LHCN-M2 (cell line): ENCODE measurements at regions not wholly inside any gene's neighbourhood (a gene's known extent, or its start where the extent isn't known, plus 50 kb on each side); places are given as distances from the start of the nearest gene placed in this dataset.

Source experiments
- DNase-seq: peaks from one replicate; pipeline ENCODE4 v3.0.0-alpha.2; 2012; ENCODE audit warnings: low read depth

DNA sequence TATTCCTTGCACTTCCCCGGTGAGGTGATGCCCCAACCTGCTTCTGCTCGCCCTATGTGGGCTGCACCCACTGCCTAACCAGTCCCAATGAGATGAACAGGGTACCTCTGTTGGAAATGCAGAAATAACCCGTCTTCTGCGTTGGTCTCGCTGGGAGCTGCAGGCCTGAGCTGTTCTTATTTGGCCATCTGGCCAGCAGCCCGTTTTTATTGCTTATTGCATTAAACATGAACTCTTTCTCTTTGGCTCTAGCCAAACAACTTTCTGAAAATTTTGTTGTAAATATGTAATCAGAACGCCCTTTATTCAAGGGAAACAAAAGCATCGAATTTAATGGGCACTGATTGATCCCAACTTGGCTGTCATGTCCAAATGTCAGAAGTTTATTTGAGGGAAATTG lies 124.7 kb upstream of the FTMT start:
- no peak for DNase-seq

DNA sequence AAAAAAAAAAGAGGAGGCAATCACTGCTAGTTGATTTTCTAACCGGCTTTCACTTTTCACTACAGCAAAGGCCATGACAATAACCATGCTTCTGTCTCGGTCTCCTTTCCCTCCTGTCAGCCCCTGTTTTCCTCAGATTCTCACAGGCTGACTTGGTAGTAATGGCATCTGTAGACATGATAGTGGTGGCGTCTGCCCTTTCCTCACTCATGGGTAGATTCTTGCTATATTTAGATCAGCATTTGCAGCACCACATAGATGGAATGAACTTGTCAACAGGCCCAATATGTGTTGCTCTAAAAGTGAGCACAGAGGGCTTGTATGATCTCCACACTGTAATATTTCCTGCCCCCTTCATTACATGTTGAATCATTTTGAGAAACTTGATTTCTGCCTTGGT lies 120.3 kb upstream of the FTMT start:
- DNase-seq: no peak

DNA sequence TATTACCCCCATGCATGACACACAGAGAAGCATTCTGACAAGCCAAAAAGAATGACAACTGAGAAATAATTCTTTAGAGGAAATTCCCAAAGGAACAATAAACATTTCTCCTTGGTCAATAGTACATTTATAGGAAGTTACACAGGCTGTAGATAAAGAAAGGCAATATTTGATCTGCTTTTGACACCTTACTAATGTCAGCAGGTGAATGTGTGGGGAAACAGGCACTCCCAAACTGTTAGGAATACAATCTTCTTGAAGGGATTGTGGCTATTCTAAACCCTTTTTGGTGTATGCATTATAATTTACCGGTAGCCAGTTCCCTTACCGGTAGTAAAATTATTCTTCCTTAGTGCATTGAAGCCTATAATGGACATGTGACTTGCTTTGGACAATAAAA lies 116.1 kb upstream of the FTMT start:
- no peak for DNase-seq

DNA sequence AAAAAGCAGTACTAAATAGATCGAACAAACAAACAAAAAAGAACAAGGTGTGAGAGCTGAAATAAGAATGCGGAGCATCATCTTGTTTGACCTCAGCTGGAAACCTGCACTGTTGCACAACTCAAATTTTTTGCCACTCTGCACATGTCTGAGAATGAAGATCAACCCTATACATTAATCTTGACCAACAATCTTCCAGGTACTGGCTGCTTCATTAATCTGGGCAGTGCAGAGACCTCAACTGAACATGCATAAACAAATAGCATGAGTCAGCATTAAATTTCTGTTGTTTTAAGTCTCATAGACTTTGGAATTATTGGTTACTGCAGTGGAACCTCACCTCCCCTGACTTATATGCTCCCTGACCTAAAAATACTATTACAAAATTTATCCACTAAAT lies 114.6 kb upstream of the FTMT start:
- DNase-seq: no peak

DNA sequence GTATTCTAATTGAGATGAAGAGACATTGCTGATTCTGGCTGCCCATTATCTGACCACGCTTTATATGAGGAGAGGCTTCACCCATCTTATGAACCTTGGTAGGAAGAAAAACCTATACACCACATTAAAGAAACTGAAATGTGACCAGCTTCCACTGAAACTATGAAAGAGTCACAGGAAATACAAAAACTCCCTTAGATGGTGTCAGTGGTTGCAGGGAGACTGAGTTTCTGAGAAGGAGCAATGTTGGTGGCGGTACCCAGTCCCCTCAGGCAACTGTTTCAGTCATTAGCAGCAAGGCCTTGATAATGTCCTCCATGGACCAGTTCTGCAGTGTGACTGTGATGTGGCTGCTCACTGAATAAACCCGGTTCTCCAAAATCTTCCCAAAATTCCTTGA lies 110.5 kb upstream of the FTMT start:
- no peak for DNase-seq

DNA sequence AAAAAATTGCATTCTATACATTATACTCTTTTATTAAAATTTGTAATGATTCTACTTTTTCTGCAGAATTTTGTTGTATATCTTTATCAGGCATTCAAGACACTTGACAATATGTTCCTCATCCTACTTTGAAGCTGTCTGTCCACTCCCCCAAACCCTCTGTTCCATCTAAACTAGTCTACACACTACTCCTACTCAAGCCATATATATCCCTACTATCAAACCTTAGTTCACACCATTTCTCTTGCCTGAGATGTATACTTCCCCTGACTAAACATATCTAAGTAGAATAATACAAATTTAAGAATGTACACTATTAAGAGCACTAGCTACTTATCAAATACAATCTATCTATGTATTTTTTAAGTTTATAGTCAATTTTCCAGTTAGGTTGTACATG lies 107.1 kb upstream of the FTMT start:
- DNase-seq: no peak

DNA sequence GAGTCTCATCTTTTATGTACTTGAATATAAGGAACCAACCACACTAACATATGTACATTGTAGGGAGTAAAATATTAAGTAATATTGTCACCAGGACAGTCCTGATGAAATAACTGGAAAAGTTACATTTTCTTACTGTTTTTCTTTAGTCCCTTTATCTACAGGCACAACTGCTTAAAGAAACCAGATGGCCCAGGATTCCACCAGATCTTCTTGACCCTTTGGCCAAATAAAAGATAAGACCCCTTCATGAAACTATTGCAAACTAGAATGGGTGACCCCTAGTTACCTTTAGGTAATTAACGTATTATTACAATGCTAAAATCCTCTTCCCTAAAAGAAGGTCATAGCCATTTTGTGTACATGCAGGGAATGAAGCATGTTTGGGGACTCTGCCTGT lies 106.3 kb upstream of the FTMT start:
- DNase-seq: no peak

DNA sequence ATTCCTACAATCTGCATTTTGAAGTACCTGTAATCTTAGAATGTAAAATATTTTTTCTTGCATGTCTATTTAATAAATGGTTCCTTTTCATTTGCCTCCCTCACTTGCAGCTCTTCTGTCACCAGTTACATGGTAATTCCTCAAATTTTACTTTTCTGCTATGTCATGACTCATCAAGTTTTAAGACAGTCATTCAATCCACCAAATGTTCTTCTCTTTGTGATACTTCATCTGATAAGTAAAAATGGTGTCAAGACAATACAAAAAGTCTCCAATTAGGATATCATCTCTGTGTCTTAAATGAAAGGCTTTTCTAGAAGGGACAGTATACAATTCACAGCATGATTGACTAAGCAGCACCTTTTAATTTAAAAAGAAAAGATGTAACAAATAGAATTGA lies 104.9 kb upstream of the FTMT start:
- DNase-seq: no peak

DNA sequence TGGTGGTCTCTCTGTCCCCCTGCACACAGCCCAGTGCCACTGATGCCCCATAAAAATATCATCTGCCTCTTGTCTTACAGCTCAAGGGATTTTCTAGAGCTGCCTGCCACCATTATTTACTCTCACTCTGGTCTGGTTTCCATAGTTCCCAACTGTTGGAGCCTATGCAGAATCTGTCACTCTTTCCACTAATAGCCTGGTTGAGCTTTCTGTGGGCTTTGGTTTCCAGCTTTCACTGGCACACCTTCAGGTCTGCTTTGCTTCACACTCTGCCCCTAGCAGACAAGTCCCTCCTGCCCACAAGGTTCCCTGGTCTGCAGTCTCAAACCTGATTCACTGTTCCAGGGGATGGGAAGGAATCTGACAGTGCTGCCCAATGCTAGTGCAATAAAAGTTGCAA lies 103.0 kb upstream of the FTMT start:
- no peak for DNase-seq

DNA sequence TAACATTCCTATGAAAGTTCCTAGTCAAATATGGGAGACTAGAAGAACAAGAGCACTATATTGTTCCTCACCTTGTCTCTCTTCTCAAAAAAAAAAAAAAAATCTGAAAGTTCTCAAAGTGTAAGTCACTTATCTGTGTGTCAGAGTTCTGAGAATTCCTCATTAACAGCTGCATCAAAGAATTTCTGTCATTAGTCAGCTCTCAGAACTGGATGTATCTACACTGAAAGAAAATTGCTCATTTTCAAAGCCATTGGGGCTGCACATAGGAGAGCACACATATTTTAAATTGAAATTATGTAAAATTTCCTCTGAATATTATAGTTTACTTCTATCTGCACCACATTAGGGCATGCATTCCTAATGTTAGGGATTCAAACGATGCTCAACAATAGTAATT lies 99.5 kb upstream of the FTMT start:
- DNase-seq: no peak

DNA sequence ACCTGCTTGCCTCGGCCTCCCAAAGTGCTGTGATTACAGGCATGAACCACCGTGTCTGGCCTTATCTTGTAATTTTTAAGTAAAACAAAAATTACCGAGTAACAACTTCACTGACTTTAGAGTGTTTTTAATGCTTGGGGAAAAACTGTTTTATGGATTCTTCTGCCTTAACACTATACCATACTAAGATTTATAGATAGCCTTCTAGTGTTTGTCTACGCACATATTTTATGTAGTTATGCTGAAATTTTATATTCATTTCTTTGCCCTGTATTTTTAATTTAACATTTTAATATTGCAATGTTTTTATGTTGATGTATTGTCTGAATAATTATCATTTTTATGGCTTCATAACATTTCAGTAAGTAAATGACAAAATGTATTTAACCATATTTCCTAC lies 96.4 kb upstream of the FTMT start:
- no peak for DNase-seq

DNA sequence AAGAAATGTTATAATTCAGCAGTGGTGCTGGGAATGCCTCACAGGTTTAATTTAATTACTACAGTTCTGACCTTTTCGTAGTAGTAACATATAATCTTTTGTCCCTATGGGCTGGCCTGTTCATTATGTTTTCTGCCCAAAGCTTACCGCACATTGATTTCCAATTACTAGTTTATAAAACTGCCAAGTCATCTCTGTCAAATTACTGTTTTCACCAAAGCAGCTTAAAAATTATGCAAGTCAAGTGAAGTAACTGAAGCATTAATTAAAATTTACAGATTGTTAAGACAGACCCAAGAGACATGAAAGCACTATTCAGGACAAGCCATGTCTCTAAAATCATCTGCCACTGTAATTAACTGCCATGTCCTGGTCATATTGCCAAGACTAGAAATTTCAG lies 93.9 kb upstream of the FTMT start:
- DNase-seq: no peak

DNA sequence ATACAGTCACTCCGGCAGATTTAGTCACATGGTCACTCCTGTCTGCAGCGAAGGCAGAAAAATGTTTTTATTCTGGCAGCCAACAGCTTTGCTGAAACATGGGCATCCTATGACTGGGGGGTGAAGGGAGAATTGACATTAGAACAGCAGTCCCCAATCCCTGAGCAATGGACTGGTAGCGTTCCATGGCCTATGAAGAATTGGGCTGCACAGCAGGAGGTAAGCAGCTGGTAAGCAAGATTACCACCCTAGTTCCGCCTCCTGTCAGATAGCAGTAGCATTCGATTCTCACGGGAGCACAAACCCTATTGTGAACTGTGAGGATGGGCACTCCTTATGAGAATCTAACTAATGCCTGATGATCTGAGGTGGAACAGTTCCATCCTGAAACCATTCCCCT lies 93.1 kb upstream of the FTMT start:
- DNase-seq: no peak

DNA sequence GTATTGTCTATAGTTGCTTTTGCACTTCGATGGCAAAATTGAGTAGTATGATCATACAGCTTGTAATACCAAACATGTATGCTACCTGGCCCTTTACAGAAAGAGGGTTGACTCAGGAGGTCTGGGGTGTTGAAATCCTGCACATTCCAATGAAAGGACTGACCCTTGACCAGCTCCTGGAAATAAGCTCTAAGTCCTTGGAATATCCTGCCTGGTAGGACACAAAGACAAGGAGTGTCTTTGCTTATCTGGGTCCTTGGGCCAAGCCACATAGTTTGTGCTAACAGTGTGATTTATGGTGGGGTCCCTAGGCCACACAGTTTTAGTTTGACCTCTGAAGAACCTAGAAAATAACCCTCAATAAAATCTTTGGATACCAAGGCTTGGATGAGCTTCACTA lies 89.3 kb upstream of the FTMT start:
- no peak for DNase-seq

DNA sequence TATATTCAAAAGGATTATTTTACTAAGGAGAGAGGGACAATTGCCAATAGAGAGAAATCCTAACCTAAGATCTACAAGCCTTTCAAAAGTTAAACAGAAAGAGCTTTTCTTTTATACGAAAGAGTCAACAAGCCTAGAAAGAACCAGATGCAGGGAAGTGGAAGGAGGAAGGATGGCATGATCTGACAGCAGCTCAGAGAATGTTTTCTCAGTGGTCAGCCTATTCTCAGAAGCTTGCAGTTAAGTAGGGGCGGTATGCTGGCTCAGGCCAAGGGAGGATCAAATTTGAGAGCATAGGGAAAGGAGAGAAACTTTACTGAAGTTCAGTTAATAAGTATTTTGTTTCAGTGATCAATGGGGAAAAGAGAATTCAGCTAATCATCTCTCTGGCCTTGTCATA lies 88.0 kb upstream of the FTMT start:
- no peak for DNase-seq

DNA sequence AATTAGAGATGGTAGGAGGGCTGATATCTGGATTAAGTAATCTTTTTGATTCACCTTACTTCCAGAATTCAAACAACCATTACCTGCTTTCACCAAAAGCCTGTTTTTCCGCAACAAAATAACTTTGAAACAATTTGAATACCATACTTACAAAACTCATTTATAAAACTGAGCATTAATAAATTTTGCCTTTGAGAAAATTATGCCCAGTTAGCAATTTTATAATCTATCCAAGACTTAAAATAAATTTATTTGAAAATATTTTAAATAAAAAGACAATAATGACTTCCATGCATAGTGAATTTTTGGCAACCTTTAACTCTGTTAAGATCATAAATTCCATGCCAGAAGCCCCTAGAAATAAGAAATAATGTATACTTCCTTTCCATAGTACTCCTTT lies 71.3 kb upstream of the FTMT start:
- no peak for DNase-seq

DNA sequence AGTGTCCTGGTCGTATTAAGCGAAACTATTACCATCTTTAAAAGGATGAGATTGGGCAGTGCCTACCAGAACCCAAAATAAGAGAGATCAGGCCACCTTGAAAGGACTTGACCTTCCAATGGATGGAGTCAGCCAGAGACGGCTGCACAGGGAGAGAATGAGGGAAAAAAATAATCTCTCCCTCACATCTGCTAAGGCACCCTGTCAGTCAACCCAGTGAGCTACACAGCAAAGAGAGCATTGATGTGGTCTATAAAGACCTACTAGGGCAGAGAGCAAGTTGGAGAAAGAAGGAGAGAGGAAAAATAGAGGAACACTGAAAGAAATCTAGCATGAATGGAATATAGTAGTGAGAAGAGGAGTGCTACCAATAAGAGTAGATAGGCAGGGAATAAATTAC lies 68.0 kb upstream of the FTMT start:
- DNase-seq: no peak

DNA sequence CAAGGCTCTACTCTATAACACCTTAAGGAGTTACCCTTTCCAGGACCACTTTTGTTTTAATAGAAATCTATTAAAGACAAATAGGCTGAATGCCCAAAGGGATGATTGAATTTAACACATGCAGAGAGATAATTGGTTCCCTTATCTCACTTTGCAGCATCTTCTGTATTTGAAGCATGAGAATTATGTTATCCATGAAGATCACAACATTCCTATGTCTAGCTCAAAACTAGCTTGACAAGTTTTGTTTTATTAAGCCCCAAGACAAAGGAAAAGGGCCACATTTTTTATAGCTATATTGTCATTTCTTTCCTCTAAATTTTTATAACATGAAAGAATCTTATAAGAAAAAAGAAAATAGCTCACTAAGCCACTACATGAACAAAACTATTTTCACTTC lies 57.9 kb upstream of the FTMT start:
- DNase-seq: no peak

DNA sequence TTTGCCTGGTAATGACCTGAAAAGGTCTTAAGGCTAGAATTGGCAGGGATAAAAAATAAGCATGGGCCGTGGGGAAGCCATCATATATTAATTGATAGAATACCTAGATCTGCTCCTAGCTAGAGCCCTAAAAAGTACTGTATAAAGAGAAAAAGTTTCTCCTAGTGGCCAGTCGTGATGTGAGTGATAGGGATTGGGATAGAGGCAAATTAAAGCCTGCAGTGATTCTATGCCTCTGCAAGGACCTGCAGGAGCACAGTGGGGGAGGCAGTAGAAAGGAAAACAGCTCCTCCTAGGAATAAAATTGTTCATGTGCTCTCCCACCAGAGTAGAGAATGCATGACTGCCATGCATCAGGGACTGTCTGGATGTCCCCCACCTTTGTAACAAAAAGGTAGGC lies 56.2 kb upstream of the FTMT start:
- no peak for DNase-seq

DNA sequence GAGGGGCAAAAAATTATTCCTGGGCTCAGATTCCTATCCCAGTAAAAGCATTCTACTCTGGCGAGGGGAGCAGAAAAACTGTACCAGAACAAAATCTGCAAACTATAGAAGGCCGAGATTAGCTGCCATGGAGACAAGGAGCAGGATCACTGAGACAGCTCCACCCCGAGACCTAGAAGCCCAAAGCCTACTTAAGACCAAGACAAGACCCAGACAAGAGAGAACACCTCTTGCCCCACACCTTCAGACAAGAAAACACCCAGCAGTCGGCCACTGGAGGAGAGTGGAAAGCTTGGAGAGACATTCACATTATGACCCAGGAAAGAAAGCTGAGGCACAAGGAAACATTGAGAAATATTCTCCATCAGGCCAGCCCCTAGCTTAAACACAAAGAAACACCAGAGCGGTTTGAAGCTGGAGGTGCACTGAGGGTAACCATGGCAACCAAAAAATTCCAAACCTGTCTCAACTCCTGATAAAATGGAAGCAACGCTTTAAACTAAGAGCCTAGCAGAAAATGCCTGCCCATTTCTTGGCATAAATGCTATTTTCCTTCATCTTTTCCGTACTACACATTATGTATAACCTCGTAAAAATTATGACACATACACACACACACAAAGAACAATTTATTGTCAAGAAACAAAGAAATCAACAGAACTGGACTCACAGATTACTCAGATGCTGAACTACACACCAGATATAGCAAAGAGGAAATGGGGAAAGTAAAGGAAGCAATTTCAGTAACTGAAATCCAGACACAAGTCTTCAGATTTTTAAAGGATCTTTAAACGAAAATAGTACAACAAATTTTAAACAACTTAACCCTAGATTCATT lies 53.8 kb upstream of the FTMT start:
- no peak for DNase-seq
